Fibroblast of lung (primary cell): ENCODE measurements at regions not wholly inside any gene's neighbourhood (a gene's known extent, or its start where the extent isn't known, plus 50 kb on each side); places are given as distances from the start of the nearest gene placed in this dataset.

Experiments
- DNase-seq, 2 donors: peaks; one replicate each; pipeline versions ENCODE4 v3.0.0 to v3.0.0-alpha.2; 2010; ENCODE audit warnings: low read depth in 2 of 2
- H2AFZ ChIP-seq: 2 replicates; pipeline ENCODE4 v1.5.1; 2012; ENCODE audit warnings: low read length, control low read depth, inconsistent platforms
- H3K27ac ChIP-seq: 2 replicates; pipeline ENCODE4 v1.5.1; 2011; ENCODE audit warnings: low read length, control low read depth; ENCODE audit not compliant: insufficient read depth
- H3K27me3 ChIP-seq: 2 replicates; pipeline ENCODE4 v1.5.1; 2011; ENCODE audit warnings: mild to moderate bottlenecking, low read length; ENCODE audit not compliant: control insufficient read depth, insufficient read depth
- H3K36me3 ChIP-seq: 2 replicates; pipeline ENCODE4 v1.5.1; 2011; ENCODE audit warnings: low read length; ENCODE audit not compliant: control insufficient read depth, insufficient read depth
- H3K4me1 ChIP-seq: 2 replicates; pipeline ENCODE4 v1.5.1; 2011; ENCODE audit warnings: low read length; ENCODE audit not compliant: control insufficient read depth, insufficient read depth; ENCODE audit errors: extremely low read depth
- H3K4me2 ChIP-seq: 2 replicates; pipeline ENCODE4 v1.5.1; 2011; ENCODE audit warnings: low read length, control low read depth; ENCODE audit not compliant: insufficient read depth; ENCODE audit errors: extremely low read depth
- H3K4me3 ChIP-seq, 4 experiments: fragments of 200-600 bp in 1 of 4; sonication (generic) in 1 of 4; replicated peaks in 1 of 4; 2 replicates each; pipeline ENCODE4 v1.5.1; 2011 to 2016; ENCODE audit warnings: low read length in 4 of 4, low read depth in 3 of 4, mild to moderate bottlenecking in 3 of 4, control low read depth in 2 of 4, inconsistent platforms in 1 of 4, mixed read lengths in 1 of 4; ENCODE audit not compliant: insufficient read depth in 1 of 4; ENCODE audit errors: control extremely low read depth in 1 of 4
- H3K79me2 ChIP-seq: 2 replicates; pipeline ENCODE4 v1.5.1; 2012; ENCODE audit warnings: mild to moderate bottlenecking, low read length, inconsistent platforms; ENCODE audit not compliant: control insufficient read depth, insufficient read depth
- H3K9ac ChIP-seq: 2 replicates; pipeline ENCODE4 v1.5.1; 2011; ENCODE audit warnings: mild to moderate bottlenecking, low read length, control low read depth; ENCODE audit not compliant: insufficient read depth
- H3K9me3 ChIP-seq: 2 replicates; pipeline ENCODE4 v1.5.1; 2012; ENCODE audit warnings: low read depth, low read length; ENCODE audit not compliant: control insufficient read depth, insufficient read depth
- H4K20me1 ChIP-seq: 2 replicates; pipeline ENCODE4 v1.5.1; 2011; ENCODE audit warnings: low read length; ENCODE audit not compliant: control insufficient read depth, insufficient read depth; ENCODE audit errors: extremely low read depth
- CTCF ChIP-seq, 2 donors: IDR thresholded peaks in 1 of 2; conservative IDR thresholded peaks in 1 of 2; 1 replicate in 1 of 2; 2 replicates in 1 of 2; pipeline ENCODE4 v1.5.1; 2011 to 2012; ENCODE audit warnings: low read length in 2 of 2, control low read depth in 1 of 2, inconsistent platforms in 1 of 2, low read depth in 1 of 2, mild to moderate bottlenecking in 1 of 2
- EZH2 ChIP-seq: IDR thresholded peaks from 2 replicates; pipeline ENCODE4 v1.5.1; 2012; ENCODE audit warnings: low read length, control low read depth, mild to moderate bottlenecking; ENCODE audit errors: missing control alignments

- no peaks in the 10 kb centered on the region for H3K27me3 ChIP-seq
- H3K36me3 ChIP-seq = no peaks in the 10 kb centered on the region
- no peak overlapping the region for H3K9ac ChIP-seq
- no peaks in the 10 kb centered on the region for H3K4me1 ChIP-seq
- H3K4me3 ChIP-seq = no peak overlapping the region
- no peak overlapping the region for H3K4me2 ChIP-seq
- DNase-seq = peak in 1 of 2 donors; percentile 82
- no peaks in the 10 kb centered on the region for H3K79me2 ChIP-seq
- TF ChIP-seq CTCF (conservative IDR thresholded peaks at IDR 0.05 in 1 of 2, IDR thresholded peaks at IDR 0.05 in 1 of 2; ENCODE audit: low read depth in 1 of 2, low read length in 2 of 2) (no peak), EZH2 (no peak)
- no peaks in the 10 kb centered on the region for H4K20me1 ChIP-seq
- H3K27ac ChIP-seq = no peak overlapping the region
- H3K9me3 ChIP-seq = no peaks in the 10 kb centered on the region
- no peak overlapping the region for H2AFZ ChIP-seq
These were observed 361.4 kb upstream of the NPSR1 start for GRCh38 chr7:34296663-34297062.

DNA sequence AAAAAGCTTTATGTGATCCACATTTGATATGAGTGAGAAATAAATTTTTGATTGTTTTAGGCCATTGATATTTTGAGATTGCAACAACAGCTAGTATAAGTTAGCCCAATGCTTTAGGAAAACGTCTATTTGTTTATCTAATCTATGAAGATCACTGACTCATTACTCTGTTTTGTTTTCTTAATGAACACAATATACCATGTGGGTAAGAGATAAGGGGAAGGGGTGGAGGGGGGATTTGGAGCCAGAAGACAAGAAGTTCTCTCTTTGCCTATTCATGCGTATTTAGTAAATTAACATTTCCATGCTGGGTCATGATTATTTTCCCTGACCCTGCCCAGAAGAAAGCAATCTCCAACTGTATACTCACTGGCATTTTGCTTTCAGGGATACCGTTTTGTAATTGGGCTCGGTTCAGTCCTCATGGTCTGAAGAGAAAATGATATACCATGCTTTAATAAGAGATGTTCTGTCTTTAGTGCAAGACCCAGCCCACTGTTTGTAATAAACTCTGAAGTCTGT, 359.5 kb upstream of the NPSR1 start:
- Histone ChIP-seq H3K36me3 (no peaks in the 10 kb centered on the region), H2AFZ (no peak overlapping the region), H3K4me2 (no peak overlapping the region), H3K9me3 (no peaks in the 10 kb centered on the region), H3K27ac (no peak overlapping the region), H4K20me1 (no peaks in the 10 kb centered on the region), H3K4me3 (no peak overlapping the region), H3K9ac (no peak overlapping the region), H3K4me1 (no peaks in the 10 kb centered on the region), H3K27me3 (no peaks in the 10 kb centered on the region), H3K79me2 (no peaks in the 10 kb centered on the region)
- peak; percentile 22 to 78 for DNase-seq
- TF ChIP-seq EZH2 (no peak), CTCF (conservative IDR thresholded peaks at IDR 0.05 in 1 of 2, IDR thresholded peaks at IDR 0.05 in 1 of 2; ENCODE audit: low read depth in 1 of 2, low read length in 2 of 2) (no peak)

GRCh38 chr7:34299066-34299465, 359.0 kb upstream of the NPSR1 start:
- no peak overlapping the region for H3K9ac ChIP-seq

More at GRCh38 chr7:34299066-34299465, 359.0 kb upstream of the NPSR1 start:
- H2AFZ ChIP-seq = no peak overlapping the region
- H3K27ac ChIP-seq = no peak overlapping the region
- DNase-seq = no peak
- H3K4me1 ChIP-seq = no peaks in the 10 kb centered on the region
- H4K20me1 ChIP-seq = no peaks in the 10 kb centered on the region
- no peaks in the 10 kb centered on the region for H3K9me3 ChIP-seq
- no peak overlapping the region for H3K4me3 ChIP-seq
- TF ChIP-seq EZH2 (no peak), CTCF (conservative IDR thresholded peaks at IDR 0.05 in 1 of 2, IDR thresholded peaks at IDR 0.05 in 1 of 2; ENCODE audit: low read depth in 1 of 2, low read length in 2 of 2) (no peak)
- no peaks in the 10 kb centered on the region for H3K79me2 ChIP-seq
- no peak overlapping the region for H3K4me2 ChIP-seq
- no peaks in the 10 kb centered on the region for H3K27me3 ChIP-seq
- H3K36me3 ChIP-seq = no peaks in the 10 kb centered on the region
